GM12875 (cell line): ENCODE measurements at regions not wholly inside any gene's neighbourhood (a gene's known extent, or its start where the extent isn't known, plus 50 kb on each side); places are given as distances from the start of the nearest gene placed in this dataset.

Source experiments
- H3K4me3 ChIP-seq: one replicate; pipeline ENCODE4 v1.5.1; 2011; ENCODE audit warnings: low read depth, low read length, control low read depth
- TF ChIP-seq, protein P1 (sequence below): IDR thresholded peaks from 2 replicates; pipeline ENCODE4 v1.5.1; 2011; ENCODE audit warnings: low read depth, mild to moderate bottlenecking, control low read depth, inconsistent platforms, low read length, moderate library complexity, borderline replicate concordance; ENCODE audit not compliant: insufficient read depth

DNA sequence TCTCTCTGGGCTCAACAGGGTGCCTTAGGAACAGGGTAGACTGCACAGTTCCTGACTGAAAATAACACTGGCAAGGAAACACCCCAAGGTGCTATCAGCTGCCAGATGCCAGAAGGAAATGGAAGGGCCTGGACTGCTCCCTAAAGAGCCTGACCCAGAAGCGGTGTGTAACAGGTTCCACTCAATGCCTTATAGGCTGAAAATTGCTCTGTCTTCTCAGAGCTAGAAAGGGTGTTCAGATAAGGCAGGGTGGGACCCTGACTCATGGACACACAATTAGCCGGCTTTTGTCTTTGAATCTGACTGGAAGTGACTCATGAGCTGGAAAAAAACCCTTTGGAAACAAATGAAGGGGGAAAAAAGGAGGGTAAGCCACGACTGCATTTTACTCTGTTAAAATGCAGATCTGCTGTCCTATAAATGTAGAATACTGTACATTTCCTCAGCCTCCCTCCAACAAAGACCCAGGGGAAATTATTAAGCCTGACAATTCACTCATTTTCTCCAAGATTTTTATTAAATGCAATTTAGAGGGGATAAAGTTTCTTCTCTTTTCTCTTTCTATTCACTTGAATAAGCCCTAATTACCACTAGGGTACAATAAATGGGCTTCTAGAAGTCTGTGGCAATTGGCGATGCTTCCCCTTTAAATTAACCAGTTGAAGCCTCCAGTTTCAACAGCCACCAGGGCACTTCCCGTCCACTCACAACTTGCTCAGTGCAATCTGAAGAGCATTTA is 160.2 kb upstream of the TBL1XR1 start:
- TF ChIP-seq, protein P1, sequence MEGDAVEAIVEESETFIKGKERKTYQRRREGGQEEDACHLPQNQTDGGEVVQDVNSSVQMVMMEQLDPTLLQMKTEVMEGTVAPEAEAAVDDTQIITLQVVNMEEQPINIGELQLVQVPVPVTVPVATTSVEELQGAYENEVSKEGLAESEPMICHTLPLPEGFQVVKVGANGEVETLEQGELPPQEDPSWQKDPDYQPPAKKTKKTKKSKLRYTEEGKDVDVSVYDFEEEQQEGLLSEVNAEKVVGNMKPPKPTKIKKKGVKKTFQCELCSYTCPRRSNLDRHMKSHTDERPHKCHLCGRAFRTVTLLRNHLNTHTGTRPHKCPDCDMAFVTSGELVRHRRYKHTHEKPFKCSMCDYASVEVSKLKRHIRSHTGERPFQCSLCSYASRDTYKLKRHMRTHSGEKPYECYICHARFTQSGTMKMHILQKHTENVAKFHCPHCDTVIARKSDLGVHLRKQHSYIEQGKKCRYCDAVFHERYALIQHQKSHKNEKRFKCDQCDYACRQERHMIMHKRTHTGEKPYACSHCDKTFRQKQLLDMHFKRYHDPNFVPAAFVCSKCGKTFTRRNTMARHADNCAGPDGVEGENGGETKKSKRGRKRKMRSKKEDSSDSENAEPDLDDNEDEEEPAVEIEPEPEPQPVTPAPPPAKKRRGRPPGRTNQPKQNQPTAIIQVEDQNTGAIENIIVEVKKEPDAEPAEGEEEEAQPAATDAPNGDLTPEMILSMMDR: no peak
- H3K4me3 ChIP-seq: no peak overlapping the region

- H3K4me3 ChIP-seq: peak overlapping the region; percentile 18
- TF ChIP-seq, protein P1: no peak
Observed at GRCh38 chr3:177358091-177358976, 161.1 kb upstream of the TBL1XR1 start.

DNA sequence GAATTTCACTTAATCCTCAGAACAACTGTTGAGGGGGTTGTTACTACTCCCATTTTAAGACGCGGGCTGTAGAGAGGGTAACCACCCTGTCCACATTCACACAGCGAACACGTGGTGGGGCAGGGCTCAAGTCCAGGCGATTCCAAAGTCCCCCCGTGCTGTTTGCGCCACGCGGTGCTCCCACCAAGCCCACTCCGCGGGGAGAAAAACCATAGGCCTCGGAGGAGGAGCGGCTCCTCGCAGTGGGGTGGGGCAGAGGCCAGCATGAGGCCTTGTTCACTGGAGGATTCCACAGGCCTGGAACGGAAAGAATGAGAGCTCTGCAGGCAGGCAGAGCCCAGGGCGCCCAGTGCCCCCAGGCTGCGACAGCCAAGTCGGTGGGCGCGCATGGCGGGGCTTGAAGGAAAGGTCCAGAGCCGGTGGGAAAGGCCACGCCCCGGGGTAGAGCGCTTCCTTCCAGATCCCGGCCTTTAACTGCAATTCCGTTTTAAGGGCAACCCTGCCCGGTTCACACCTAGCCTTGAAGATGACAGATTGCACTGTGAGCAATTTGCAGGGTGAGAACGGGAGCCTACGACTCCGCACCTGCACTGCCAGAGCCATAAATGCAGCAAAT is 161.8 kb upstream of the TBL1XR1 start:
- H3K4me3 ChIP-seq: no peak overlapping the region
- TF ChIP-seq, protein P1: no peak

- TF ChIP-seq, protein P1: no peak
- H3K4me3 ChIP-seq: peak overlapping the region; percentile 26
Observed at GRCh38 chr3:177359593-177360357, 162.5 kb upstream of the TBL1XR1 start.

GRCh38 chr3:177361081-177361938 is 164.0 kb upstream of the TBL1XR1 start:
- no peak overlapping the region for H3K4me3 ChIP-seq
- TF ChIP-seq, protein P1: no peak

DNA sequence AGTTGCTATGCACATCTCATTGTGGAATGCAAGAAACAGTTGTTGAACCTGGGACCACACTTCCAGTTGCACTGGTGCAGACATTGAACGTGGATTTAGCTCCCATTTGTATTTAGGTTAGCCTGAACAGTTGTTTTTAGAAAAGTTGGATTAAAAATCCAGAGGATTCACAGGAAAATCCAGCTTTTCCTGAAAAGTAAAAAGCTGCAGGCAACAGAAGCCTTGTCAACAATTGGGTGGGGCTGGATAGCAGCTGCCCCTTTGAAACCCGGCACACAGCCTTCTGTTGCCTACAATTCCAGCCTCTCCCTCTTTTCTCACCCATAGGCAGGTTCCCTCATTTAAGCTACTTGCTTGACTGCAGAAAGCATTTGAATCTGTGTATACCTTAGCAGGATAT is 165.3 kb upstream of the TBL1XR1 start:
- no peak overlapping the region for H3K4me3 ChIP-seq
- TF ChIP-seq, protein P1: no peak
